Neural progenitor cell (in vitro differentiated cells): ENCODE measurements at regions not wholly inside any gene's neighbourhood (a gene's known extent, or its start where the extent isn't known, plus 50 kb on each side); places are given as distances from the start of the nearest gene placed in this dataset.

Experiments
- EZH2 ChIP-seq: fragments of 200-600 bp; sonication (generic); IDR thresholded peaks from 2 replicates; pipeline ENCODE4 v1.6.1; 2017; ENCODE audit warnings: antibody characterized with exemption, mild to moderate bottlenecking, moderate library complexity
- EZH2phosphoT487 ChIP-seq: fragments of 200-600 bp; sonication (generic); IDR thresholded peaks from 2 replicates; pipeline ENCODE4 v1.6.1; 2017; ENCODE audit warnings: antibody characterized with exemption
- TF ChIP-seq, protein P1 (sequence below): fragments of 200-600 bp; sonication (generic); IDR thresholded peaks from 2 replicates; pipeline ENCODE4 v1.5.1; 2017; ENCODE audit warnings: antibody characterized with exemption, mild to moderate bottlenecking

DNA sequence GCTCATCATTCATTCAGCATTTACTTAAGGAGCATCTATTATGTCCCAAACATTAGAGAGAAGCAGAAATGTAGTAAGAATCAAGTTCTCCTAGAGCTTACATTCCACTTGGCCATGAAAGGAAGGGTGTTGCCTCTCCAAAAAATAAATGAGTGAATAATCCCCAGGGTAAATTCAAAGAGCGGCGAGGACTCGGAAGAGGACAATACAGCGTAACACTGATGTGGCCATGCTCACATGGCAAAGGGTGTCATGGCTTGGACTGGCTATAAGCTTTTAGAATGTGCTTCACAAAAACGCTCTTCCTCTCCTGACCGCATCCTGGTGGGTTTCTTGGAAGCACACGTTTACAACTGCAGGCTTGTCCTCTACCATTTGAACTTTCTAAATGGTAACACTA lies 290.2 kb downstream of the IRS2 start:
- TF ChIP-seq EZH2, result no peak
- TF ChIP-seq, protein P1, sequence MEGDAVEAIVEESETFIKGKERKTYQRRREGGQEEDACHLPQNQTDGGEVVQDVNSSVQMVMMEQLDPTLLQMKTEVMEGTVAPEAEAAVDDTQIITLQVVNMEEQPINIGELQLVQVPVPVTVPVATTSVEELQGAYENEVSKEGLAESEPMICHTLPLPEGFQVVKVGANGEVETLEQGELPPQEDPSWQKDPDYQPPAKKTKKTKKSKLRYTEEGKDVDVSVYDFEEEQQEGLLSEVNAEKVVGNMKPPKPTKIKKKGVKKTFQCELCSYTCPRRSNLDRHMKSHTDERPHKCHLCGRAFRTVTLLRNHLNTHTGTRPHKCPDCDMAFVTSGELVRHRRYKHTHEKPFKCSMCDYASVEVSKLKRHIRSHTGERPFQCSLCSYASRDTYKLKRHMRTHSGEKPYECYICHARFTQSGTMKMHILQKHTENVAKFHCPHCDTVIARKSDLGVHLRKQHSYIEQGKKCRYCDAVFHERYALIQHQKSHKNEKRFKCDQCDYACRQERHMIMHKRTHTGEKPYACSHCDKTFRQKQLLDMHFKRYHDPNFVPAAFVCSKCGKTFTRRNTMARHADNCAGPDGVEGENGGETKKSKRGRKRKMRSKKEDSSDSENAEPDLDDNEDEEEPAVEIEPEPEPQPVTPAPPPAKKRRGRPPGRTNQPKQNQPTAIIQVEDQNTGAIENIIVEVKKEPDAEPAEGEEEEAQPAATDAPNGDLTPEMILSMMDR, result no peak
- TF ChIP-seq EZH2phosphoT487, result no peak
